ENCODE measurements at regions not wholly inside any gene's neighbourhood (a gene's known extent, or its start where the extent isn't known, plus 50 kb on each side); places are given as distances from the start of the nearest gene placed in this dataset.
"Not testable (repeated sequence)": the region's sequence is repeated elsewhere in the genome, so short reads cannot be mapped to it uniquely, and the experiment has no call there.

DNA sequence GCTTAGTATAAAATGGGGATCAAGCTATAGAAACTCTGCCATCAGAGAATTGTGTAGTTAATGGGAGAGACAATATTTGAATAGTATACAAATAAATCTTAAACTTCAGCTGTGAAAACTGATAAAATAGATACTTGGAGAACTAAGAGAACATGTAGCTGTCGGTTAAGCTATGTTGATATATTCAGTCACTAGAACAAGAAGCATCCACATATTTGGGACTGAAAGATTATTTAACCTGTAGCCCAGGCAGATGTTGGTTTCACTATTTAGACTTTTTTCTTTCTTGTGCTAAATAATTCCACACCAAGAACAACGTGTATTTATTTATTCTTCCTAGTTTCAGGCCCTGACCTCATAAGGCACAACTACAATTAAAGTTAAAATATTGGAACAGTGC, 521.0 kb upstream of the CCNG1 start:
- Histone ChIP-seq H3K27ac (ENCODE audit: low read depth, low read length, severe bottlenecking) (no peak overlapping the region), H3K36me3 (ENCODE audit: control insufficient read depth, insufficient read depth, low read length) (no peaks in the 10 kb centered on the region), H3K4me3 (ENCODE audit: extremely low read depth, insufficient read depth, low read length, poor library complexity, severe bottlenecking) (no peak overlapping the region), H3K4me1 (ENCODE audit: control insufficient read depth, insufficient read depth, low read length, poor library complexity, severe bottlenecking) (no peaks in the 10 kb centered on the region), H3K9me3 (ENCODE audit: control insufficient read depth, low read length) (no peaks in the 10 kb centered on the region)
- no CpG with 5 or more reads among the region's 2 CpGs for WGBS, 2 experiments (ENCODE audit: insufficient coverage in 2 of 2)

DNA sequence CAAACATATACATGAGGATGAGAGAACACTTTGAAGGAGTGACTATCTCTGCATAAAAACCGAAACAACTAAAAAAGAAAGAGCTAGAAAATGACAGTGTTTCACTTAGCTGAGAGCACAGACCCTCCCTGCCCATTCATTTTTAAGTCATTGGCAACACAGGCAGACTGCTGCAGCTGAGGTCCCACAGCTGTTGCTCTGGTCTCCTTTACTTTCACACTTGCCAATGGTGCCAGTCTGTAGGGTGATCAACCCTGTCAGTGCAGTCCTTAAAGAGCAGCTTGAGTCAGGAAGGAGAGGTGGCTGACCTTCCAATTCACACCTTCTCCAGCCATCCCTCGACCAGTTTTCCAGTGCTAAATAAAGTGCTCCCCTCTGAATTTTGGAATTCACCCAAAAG, 508.3 kb upstream of the CCNG1 start:
- 73 to 75% methylated on average over 2 of the region's 2 CpGs for WGBS, 2 experiments (ENCODE audit: insufficient coverage in 2 of 2)
- Histone ChIP-seq H3K27ac (ENCODE audit: low read depth, low read length, severe bottlenecking) (no peak overlapping the region), H3K9me3 (ENCODE audit: control insufficient read depth, low read length) (no peaks in the 10 kb centered on the region), H3K4me3 (ENCODE audit: extremely low read depth, insufficient read depth, low read length, poor library complexity, severe bottlenecking) (no peak overlapping the region), H3K4me1 (ENCODE audit: control insufficient read depth, insufficient read depth, low read length, poor library complexity, severe bottlenecking) (no peaks in the 10 kb centered on the region), H3K36me3 (ENCODE audit: control insufficient read depth, insufficient read depth, low read length) (no peaks in the 10 kb centered on the region)

DNA sequence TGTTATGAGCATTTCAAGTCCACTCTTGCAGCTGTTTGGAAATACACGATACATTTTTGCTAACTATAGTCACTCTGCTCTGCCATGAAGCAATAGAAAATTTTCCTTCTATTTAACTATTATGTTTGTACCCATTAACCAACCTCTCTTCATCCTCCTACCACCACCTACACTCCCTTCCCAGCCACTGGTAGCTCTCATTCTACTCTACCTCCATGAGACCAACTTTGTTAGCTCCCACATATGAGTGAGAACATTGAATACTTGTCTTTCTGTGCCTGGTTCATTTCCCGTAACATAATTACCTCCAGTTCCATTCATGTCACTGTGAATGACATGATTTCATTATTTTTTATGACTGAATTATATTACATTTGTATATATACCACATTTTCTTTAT, 505.9 kb upstream of the CCNG1 start:
- WGBS, 2 experiments (ENCODE audit: insufficient coverage in 2 of 2): 86% methylated on average over 1 of the region's 2 CpGs; no CpG with 5 or more reads in 1 of the 2 experiments
- Histone ChIP-seq H3K27ac (ENCODE audit: low read depth, low read length, severe bottlenecking) (no peak overlapping the region), H3K9me3 (ENCODE audit: control insufficient read depth, low read length) (no peaks in the 10 kb centered on the region), H3K36me3 (ENCODE audit: control insufficient read depth, insufficient read depth, low read length) (no peaks in the 10 kb centered on the region), H3K4me1 (ENCODE audit: control insufficient read depth, insufficient read depth, low read length, poor library complexity, severe bottlenecking) (no peaks in the 10 kb centered on the region), H3K4me3 (ENCODE audit: extremely low read depth, insufficient read depth, low read length, poor library complexity, severe bottlenecking) (no peak overlapping the region)

DNA sequence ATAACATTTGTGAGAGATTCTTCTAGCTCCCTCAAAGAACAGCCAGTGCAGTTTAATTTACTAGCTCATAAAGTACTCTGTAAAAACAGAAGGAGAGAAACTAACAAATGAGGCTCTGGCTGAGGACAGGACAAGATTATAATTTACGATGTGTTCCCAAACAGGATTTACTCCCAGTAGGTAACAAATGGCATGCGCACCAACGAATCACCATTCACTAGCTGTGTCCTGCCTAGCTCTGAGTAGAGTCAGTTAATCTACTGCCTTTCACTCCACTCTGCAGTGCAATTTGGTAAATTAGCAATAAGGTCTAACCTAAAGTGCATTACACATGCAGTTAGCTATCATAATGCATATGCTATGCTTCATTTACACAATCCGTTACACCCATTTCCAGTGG, 497.4 kb upstream of the CCNG1 start:
- H3K4me1 ChIP-seq (ENCODE audit: control insufficient read depth, insufficient read depth, low read length, poor library complexity, severe bottlenecking): no peaks in the 10 kb centered on the region
- H3K36me3 ChIP-seq (ENCODE audit: control insufficient read depth, insufficient read depth, low read length): no peaks in the 10 kb centered on the region
- whole genome bisulfite sequencing, 2 experiments (ENCODE audit: insufficient coverage in 2 of 2): 80 to 95% methylated on average over 3 to 4 of the region's 4 CpGs
- H3K9me3 ChIP-seq (ENCODE audit: control insufficient read depth, low read length): no peaks in the 10 kb centered on the region
- no peak overlapping the region for H3K4me3 ChIP-seq (ENCODE audit: extremely low read depth, insufficient read depth, low read length, poor library complexity, severe bottlenecking)
- no peak overlapping the region for H3K27ac ChIP-seq (ENCODE audit: low read depth, low read length, severe bottlenecking)

DNA sequence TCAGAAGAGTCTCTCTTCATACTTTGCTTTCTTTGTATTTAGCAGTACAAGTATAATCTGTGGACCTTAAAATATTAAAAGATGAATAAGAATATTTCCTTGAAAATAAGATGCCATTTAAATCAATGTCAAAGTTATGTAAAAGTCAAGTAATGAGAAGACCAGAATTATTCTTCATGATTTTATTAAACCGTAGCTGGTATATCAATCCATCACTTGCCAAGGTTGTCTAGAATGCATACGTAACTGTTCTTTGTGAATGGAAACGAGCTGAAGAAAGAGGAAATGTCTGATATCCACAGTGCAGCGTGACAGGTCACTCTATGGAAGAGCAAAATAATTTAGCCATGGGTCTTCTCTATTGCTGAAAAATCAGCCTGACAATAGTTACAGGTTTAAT, 488.7 kb upstream of the CCNG1 start:
- H3K4me3 ChIP-seq (ENCODE audit: extremely low read depth, insufficient read depth, low read length, poor library complexity, severe bottlenecking): no peak overlapping the region
- H3K4me1 ChIP-seq (ENCODE audit: control insufficient read depth, insufficient read depth, low read length, poor library complexity, severe bottlenecking): no peaks in the 10 kb centered on the region
- H3K36me3 ChIP-seq (ENCODE audit: control insufficient read depth, insufficient read depth, low read length): no peaks in the 10 kb centered on the region
- WGBS, 2 experiments (ENCODE audit: insufficient coverage in 2 of 2): 100% methylated on average over 4 of the region's 4 CpGs; no CpG with 5 or more reads in 1 of the 2 experiments
- H3K27ac ChIP-seq (ENCODE audit: low read depth, low read length, severe bottlenecking): no peak overlapping the region
- no peaks in the 10 kb centered on the region for H3K9me3 ChIP-seq (ENCODE audit: control insufficient read depth, low read length)

DNA sequence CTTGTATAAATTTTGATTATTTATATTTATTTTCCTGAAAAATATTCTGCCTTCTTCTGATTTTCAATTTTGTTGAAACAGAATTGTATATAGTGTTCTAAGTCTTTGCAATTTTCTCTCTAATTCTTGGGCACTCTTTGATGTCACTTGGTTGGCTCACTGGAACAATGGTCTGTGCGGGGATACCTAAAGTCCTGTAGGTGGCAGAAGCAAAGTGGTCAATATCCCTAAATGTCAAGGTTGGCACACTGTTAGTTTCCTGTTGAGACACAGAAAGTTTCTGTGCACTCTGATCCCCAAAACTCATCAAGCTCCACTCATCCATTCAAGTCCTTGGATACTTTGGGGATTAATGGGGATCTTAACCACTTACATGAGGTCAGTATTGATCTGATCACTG, 480.8 kb upstream of the CCNG1 start:
- no peak overlapping the region for H3K27ac ChIP-seq (ENCODE audit: low read depth, low read length, severe bottlenecking)
- no peaks in the 10 kb centered on the region for H3K36me3 ChIP-seq (ENCODE audit: control insufficient read depth, insufficient read depth, low read length)
- WGBS, 2 experiments (ENCODE audit: insufficient coverage in 2 of 2): 100% methylated on average over 1 of the region's 1 CpG; no CpG with 5 or more reads in 1 of the 2 experiments
- no peaks in the 10 kb centered on the region for H3K9me3 ChIP-seq (ENCODE audit: control insufficient read depth, low read length)
- H3K4me1 ChIP-seq (ENCODE audit: control insufficient read depth, insufficient read depth, low read length, poor library complexity, severe bottlenecking): no peaks in the 10 kb centered on the region
- no peak overlapping the region for H3K4me3 ChIP-seq (ENCODE audit: extremely low read depth, insufficient read depth, low read length, poor library complexity, severe bottlenecking)

DNA sequence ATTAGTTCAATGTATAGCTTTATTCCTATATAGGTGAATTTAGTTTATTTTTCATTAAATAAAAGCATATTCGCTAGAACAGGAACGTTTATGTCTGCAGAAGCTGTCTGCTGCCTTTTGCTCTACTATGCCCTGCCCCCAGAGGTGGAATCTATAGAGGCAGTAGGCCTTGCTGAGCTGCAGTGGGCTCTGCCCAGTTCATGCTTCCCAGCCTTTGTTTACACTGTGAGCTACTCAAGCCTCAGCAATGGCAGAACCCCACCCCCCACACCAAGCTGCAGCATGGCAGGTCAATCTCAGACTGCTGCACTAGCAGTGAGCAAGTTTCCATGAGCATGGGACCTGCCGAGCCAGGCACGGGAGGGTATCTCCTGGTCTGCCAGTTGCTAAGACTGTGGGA, 473.3 kb upstream of the CCNG1 start:
- not testable (repeated sequence) for H3K9me3 ChIP-seq (ENCODE audit: control insufficient read depth, low read length); H3K4me1 ChIP-seq (ENCODE audit: control insufficient read depth, insufficient read depth, low read length, poor library complexity, severe bottlenecking); H3K4me3 ChIP-seq (ENCODE audit: extremely low read depth, insufficient read depth, low read length, poor library complexity, severe bottlenecking); H3K36me3 ChIP-seq (ENCODE audit: control insufficient read depth, insufficient read depth, low read length); H3K27ac ChIP-seq (ENCODE audit: low read depth, low read length, severe bottlenecking)
- WGBS, 2 experiments (ENCODE audit: insufficient coverage in 2 of 2): 94 to 100% methylated on average over 2 of the region's 4 CpGs

DNA sequence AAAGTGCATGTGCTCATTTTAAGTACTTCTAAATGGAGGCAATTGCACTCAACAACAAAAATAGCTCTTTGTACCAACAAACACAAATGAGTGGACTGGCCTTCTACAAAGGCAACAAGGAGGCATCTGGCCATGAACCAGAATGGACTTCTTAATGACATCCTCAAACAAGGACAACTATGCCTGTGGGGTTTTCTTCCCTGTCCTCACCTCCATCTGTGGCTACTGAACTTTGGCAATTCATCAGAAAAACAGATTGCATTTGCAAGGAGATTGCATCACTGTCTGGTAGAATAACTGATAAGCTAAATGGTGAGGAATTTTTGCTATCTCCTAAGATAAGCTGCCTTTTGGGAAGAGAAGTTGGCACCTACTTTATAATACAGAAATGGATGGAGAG, 447.3 kb upstream of the CCNG1 start:
- H3K9me3 ChIP-seq (ENCODE audit: control insufficient read depth, low read length): no peaks in the 10 kb centered on the region
- no peaks in the 10 kb centered on the region for H3K36me3 ChIP-seq (ENCODE audit: control insufficient read depth, insufficient read depth, low read length)
- peaks cover 4% of the 10 kb centered on the region for H3K4me1 ChIP-seq (ENCODE audit: control insufficient read depth, insufficient read depth, low read length, poor library complexity, severe bottlenecking)
- H3K4me3 ChIP-seq (ENCODE audit: extremely low read depth, insufficient read depth, low read length, poor library complexity, severe bottlenecking): no peak overlapping the region
- H3K27ac ChIP-seq (ENCODE audit: low read depth, low read length, severe bottlenecking): no peak overlapping the region

DNA sequence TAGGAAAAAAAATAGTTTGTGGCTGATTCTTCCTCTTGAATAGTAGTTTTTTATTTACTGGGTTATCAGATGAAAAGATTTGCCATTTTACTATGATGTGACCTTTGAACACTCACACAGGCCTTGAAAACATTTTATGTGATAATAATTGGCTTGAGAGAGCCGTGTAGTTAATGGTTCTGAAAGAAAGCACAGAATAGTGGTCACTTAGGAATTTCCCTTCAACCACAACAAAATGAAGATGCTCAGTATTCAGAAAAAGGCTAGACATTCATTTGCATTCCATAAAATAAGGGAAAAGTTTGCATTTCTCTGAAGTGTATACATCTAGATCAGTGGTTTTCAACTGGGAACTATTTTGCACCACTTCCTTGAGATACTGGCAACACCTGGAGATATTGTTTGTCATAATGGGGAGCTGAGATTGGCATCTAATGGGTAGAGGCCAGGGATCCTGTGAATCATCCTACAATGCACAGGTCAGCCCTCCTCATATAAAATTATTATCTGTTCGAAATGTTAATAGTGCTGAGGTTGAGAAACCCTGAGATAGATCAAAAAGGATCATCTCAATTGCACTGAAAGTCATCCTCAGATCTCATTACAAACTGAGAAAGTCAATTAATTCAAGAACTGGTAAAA, 446.4 kb upstream of the CCNG1 start:
- H3K9me3 ChIP-seq (ENCODE audit: control insufficient read depth, low read length): no peaks in the 10 kb centered on the region
- no peak overlapping the region for H3K4me3 ChIP-seq (ENCODE audit: extremely low read depth, insufficient read depth, low read length, poor library complexity, severe bottlenecking)
- no peak overlapping the region for H3K27ac ChIP-seq (ENCODE audit: low read depth, low read length, severe bottlenecking)
- H3K4me1 ChIP-seq (ENCODE audit: control insufficient read depth, insufficient read depth, low read length, poor library complexity, severe bottlenecking): peaks cover 4% of the 10 kb centered on the region
- WGBS, 2 experiments (ENCODE audit: insufficient coverage in 2 of 2): no CpG with 5 or more reads among the region's 2 CpGs
- no peaks in the 10 kb centered on the region for H3K36me3 ChIP-seq (ENCODE audit: control insufficient read depth, insufficient read depth, low read length)

DNA sequence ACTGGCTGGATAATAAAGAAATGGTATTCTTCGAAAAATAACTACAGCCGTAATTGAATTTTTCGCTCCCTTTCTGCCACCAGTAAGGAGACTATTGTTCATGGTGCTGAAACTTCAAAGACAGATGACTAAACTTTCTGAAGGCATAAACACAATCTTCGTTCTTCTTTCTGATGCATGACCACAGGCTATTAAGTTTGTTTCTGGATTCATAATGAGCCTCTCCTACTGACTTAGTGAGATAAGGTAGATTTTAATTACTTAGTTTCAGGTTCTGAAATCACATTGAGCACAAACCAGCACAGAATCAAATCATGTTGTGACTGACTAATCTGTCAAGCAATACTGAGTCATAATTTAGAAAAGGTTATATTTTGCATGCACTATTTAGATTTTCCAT, 441.8 kb upstream of the CCNG1 start:
- H3K4me1 ChIP-seq (ENCODE audit: control insufficient read depth, insufficient read depth, low read length, poor library complexity, severe bottlenecking): no peaks in the 10 kb centered on the region
- H3K27ac ChIP-seq (ENCODE audit: low read depth, low read length, severe bottlenecking): no peak overlapping the region
- H3K36me3 ChIP-seq (ENCODE audit: control insufficient read depth, insufficient read depth, low read length): no peaks in the 10 kb centered on the region
- H3K9me3 ChIP-seq (ENCODE audit: control insufficient read depth, low read length): no peaks in the 10 kb centered on the region
- 100% methylated on average over 2 to 3 of the region's 4 CpGs for WGBS, 2 experiments (ENCODE audit: insufficient coverage in 2 of 2)
- H3K4me3 ChIP-seq (ENCODE audit: extremely low read depth, insufficient read depth, low read length, poor library complexity, severe bottlenecking): no peak overlapping the region

DNA sequence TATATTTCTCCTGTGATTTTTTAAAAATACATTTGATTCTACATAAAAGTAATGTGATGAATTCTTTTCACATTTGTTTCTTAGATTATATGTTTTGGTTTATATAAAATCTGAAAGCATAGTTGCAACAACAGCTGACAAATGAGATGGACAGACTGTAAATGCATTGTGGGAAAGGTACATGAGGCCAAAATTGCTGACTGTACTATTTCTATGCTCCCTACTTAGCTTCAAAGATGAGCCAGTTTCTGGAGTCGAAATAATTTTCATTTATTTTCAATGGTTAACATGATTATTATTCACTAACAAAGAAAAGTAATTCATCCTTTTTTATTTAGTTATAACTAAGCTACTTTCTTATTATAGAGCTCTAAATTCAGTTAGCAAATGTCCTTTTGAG, 441.3 kb upstream of the CCNG1 start:
- Histone ChIP-seq H3K4me1 (ENCODE audit: control insufficient read depth, insufficient read depth, low read length, poor library complexity, severe bottlenecking) (no peaks in the 10 kb centered on the region), H3K36me3 (ENCODE audit: control insufficient read depth, insufficient read depth, low read length) (no peaks in the 10 kb centered on the region), H3K27ac (ENCODE audit: low read depth, low read length, severe bottlenecking) (no peak overlapping the region), H3K4me3 (ENCODE audit: extremely low read depth, insufficient read depth, low read length, poor library complexity, severe bottlenecking) (no peak overlapping the region), H3K9me3 (ENCODE audit: control insufficient read depth, low read length) (no peaks in the 10 kb centered on the region)
- no CpG with 5 or more reads among the region's 1 CpG for WGBS, 2 experiments (ENCODE audit: insufficient coverage in 2 of 2)

Data from mesodermal cell (in vitro differentiated cells).